Body of pancreas (tissue), 4 donors: ENCODE measurements at regions not wholly inside any gene's neighbourhood (a gene's known extent, or its start where the extent isn't known, plus 50 kb on each side); places are given as distances from the start of the nearest gene placed in this dataset.

Experiments
- ATAC-seq: fragments of 150-250 bp; one replicate; pipeline ENCODE4 v1.9.1; 2016
- DNase-seq, 4 donors: peaks; one replicate each; pipeline ENCODE4 v3.0.0-alpha.2; 2019
- H3K27ac ChIP-seq, 4 donors: fragments of 200-600 bp; sonication (generic); 1 replicate in 3 of 4; 2 replicates in 1 of 4; pipeline versions ENCODE4 v1.5.1 to v1.6.1; 2016 to 2019; ENCODE audit warnings: mild to moderate bottlenecking in 1 of 4, mixed read lengths in 1 of 4, moderate library complexity in 1 of 4
- H3K27me3 ChIP-seq, 2 donors: fragments of 200-600 bp; sonication (generic); one replicate each; pipeline ENCODE4 v1.6.0; 2016; ENCODE audit warnings: mild to moderate bottlenecking in 1 of 2
- H3K36me3 ChIP-seq, 2 donors: fragments of 200-600 bp; sonication (generic); replicated peaks in 1 of 2; 2 replicates each; pipeline ENCODE4 v1.5.1; 2016; ENCODE audit warnings: low read depth in 2 of 2; ENCODE audit not compliant: insufficient read depth in 1 of 2
- H3K4me1 ChIP-seq: fragments of 200-600 bp; sonication (generic); one replicate; pipeline ENCODE4 v1.6.0; 2016
- H3K4me3 ChIP-seq, 2 donors: fragments of 200-600 bp; sonication (generic); 1 replicate in 1 of 2; 2 replicates in 1 of 2; pipeline ENCODE4 v1.5.1; 2016 to 2019
- H3K9me3 ChIP-seq, 3 donors: fragments of 200-600 bp; sonication (generic); 1 replicate in 2 of 3; 2 replicates in 1 of 3; pipeline ENCODE4 v1.5.1; 2016
- CTCF ChIP-seq, 7 experiments: fragments of 450-650 bp in 4 of 7; fragments of 200-600 bp in 3 of 7; sonication (generic) in 3 of 7; IDR thresholded peaks; one replicate each; pipeline ENCODE4 v1.5.1; 2016 to 2019; ENCODE audit warnings: antibody characterized with exemption in 7 of 7
- POLR2A ChIP-seq, 3 donors: fragments of 450-650 bp; IDR thresholded peaks; one replicate each; pipeline ENCODE4 v1.6.1; 2016; ENCODE audit warnings: antibody characterized with exemption in 3 of 3, mild to moderate bottlenecking in 2 of 3
- WGBS, 2 donors: methylation state at CpG; one replicate each; pipeline ENCODE4 v1.1.5; 2017; 5-methylcytosine and 5-hydroxymethylcytosine counted together
- intact Hi-C: fragments of 100-400 bp; cut with DNase I; formaldehyde crosslinking; loops from one replicate; pipeline ENCODE4 v1.15.1; 2023

GRCh38 chr9:30243467-30243866 is 2141.0 kb upstream of the ACO1 start:
- ATAC-seq (no peak), DNase-seq (no peak)
- Histone ChIP-seq H3K4me1 (no peaks in the 10 kb centered on the region), H3K4me3 (no peak overlapping the region), H3K36me3 (no peaks in the 10 kb centered on the region), H3K27me3 (no peaks in the 10 kb centered on the region), H3K27ac (no peak overlapping the region), H3K9me3 (no peaks in the 10 kb centered on the region)
- no peak for TF ChIP-seq CTCF (IDR thresholded peaks at IDR 0.05)
- no peak for TF ChIP-seq POLR2A (IDR thresholded peaks at IDR 0.05)
- intact Hi-C loops = no loop called here

GRCh38 chr9:30244877-30245276 is 2139.6 kb upstream of the ACO1 start:
- Histone ChIP-seq H3K4me3 (no peak overlapping the region), H3K4me1 (no peaks in the 10 kb centered on the region), H3K27me3 (no peaks in the 10 kb centered on the region), H3K36me3 (no peaks in the 10 kb centered on the region), H3K9me3 (no peaks in the 10 kb centered on the region), H3K27ac (no peak overlapping the region)
- intact Hi-C loops = no loop called here
- DNase-seq (no peak), ATAC-seq (no peak)
- TF ChIP-seq POLR2A (IDR thresholded peaks at IDR 0.05) = no peak
- TF ChIP-seq CTCF (IDR thresholded peaks at IDR 0.05) = no peak

DNA sequence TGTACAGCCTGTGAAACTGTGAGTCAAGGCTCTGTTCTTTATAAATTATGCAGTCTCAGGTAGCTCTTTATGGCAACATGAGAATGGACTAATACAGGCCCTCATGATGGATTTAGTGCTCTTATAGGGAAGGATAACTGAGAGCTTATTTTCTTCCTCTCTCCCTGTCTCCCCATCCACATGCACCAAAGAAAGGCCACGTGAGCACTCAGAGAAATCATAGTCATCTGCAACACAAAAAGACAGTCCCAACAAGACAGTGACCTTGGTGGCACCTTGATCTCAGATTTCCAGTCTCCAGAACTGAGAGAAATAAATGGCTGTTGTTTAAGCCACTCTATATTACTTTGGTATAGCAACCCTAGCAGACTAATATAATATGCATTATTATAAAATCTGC is 2133.6 kb upstream of the ACO1 start:
- ATAC-seq (no peak), DNase-seq (no peak)
- Histone ChIP-seq H3K36me3 (no peaks in the 10 kb centered on the region), H3K4me3 (no peak overlapping the region), H3K27me3 (no peaks in the 10 kb centered on the region), H3K27ac (no peak overlapping the region), H3K4me1 (no peaks in the 10 kb centered on the region), H3K9me3 (no peaks in the 10 kb centered on the region)
- intact Hi-C loops = no loop called here
- TF ChIP-seq CTCF (IDR thresholded peaks at IDR 0.05) = no peak
- TF ChIP-seq POLR2A (IDR thresholded peaks at IDR 0.05) = no peak
- 20 to 25% methylated on average over 1 of the region's 1 CpG for WGBS, 2 donors

DNA sequence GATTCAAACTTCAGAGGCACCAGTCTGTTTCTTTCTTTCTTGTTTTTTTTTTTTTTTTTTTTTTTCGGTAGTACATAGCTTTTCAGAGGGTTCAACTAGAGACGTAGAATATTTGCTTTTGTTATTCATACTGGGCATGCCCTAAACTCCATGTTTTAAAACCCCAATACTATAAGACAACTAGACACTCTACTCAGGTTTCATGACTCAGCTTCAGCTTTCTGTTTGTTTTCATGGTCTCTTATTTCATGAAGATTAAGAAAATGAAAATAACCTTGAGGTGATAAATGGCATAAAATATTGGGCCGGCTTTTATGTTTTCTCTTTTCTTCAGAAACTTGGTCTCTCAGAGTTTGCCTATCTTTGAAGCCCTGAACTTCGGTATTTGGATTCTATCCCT is 2126.3 kb upstream of the ACO1 start:
- ATAC-seq = no peak
- Histone ChIP-seq H3K4me3 (no peak overlapping the region), H3K9me3 (no peaks in the 10 kb centered on the region), H3K4me1 (no peaks in the 10 kb centered on the region), H3K36me3 (no peaks in the 10 kb centered on the region), H3K27ac (no peak overlapping the region), H3K27me3 (no peaks in the 10 kb centered on the region)
- TF ChIP-seq POLR2A (IDR thresholded peaks at IDR 0.05) = no peak
- no peak for TF ChIP-seq CTCF (IDR thresholded peaks at IDR 0.05)
- WGBS, 2 donors = 48 to 51% methylated on average over 4 of the region's 4 CpGs
- intact Hi-C loops = no loop called here
- no peak for DNase-seq

DNA sequence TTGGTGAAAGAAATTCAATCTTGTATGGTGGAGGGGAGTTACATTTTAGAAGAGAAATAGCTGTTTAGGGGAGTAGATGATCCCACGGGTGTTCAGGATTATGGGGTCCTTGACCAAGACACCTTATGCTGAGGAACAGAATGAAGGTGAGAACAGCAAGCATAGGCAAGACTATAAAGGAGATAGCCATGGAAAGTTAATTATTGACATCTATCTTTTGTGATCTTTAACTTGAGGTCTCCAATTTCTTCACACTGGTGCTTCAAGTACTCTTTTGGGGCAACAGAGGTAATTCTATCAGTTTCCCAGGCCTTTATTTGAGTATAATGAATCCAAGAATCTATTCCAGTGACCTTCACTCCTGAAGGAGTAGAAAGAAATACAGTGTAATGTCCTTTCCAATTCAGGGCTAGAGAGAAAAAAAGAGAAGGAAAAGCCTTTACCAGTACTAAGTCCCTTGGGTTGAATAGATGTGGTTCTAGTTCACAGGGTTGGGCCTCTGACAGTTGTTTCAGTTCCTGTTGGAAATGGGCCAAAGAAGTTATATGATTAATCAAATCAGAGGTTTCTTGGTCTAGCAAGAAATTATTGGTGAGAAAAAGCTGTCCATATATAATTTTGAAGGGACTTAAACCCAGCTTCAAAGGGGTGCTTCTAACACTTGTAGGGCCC is 2104.1 kb upstream of the ACO1 start:
- ATAC-seq = no peak
- no peak for DNase-seq
- 48 to 65% methylated on average over 1 of the region's 1 CpG for WGBS, 2 donors
- intact Hi-C loops = no loop called here
- TF ChIP-seq CTCF (IDR thresholded peaks at IDR 0.05) = no peak
- TF ChIP-seq POLR2A (IDR thresholded peaks at IDR 0.05) = no peak
- no peaks in the 10 kb centered on the region for H3K36me3 ChIP-seq
- no peak overlapping the region for H3K4me3 ChIP-seq
- no peaks in the 10 kb centered on the region for H3K4me1 ChIP-seq
- peaks cover 0 to 4% (median 0%) of the 10 kb centered on the region in 3 donors for H3K9me3 ChIP-seq
- no peaks in the 10 kb centered on the region for H3K27me3 ChIP-seq
- no peak overlapping the region for H3K27ac ChIP-seq
